ENCODE measurements at regions not wholly inside any gene's neighbourhood (a gene's known extent, or its start where the extent isn't known, plus 50 kb on each side); places are given as distances from the start of the nearest gene placed in this dataset.

- no peak for TF ChIP-seq SP1 (IDR thresholded peaks at IDR 0.05; ENCODE audit: low read depth, low read length)
These were observed 273.2 kb upstream of the TBX3 start (continued) for GRCh38 chr12:114957225-114957624.

Data from H1 (cell line).